WTC11 (cell line): ENCODE measurements at regions not wholly inside any gene's neighbourhood (a gene's known extent, or its start where the extent isn't known, plus 50 kb on each side); places are given as distances from the start of the nearest gene placed in this dataset.
"Not testable (repeated sequence)": the region's sequence is repeated elsewhere in the genome, so short reads cannot be mapped to it uniquely, and the experiment has no call there.

Source experiments
- ATAC-seq: fragments of 200-7000 bp; cut with Tn5 transposase; 2 replicates; pipeline ENCODE4 v1.10.0; 2021; ENCODE audit warnings: mild to moderate bottlenecking, moderate library complexity
- CTCF ChIA-PET: fragments of 300-600 bp; sonication (Branson Sonifier 250); formaldehyde crosslinking; loops from one replicate; lab custom pipeline; 2021; ENCODE audit warnings: antibody characterized with exemption; lab: Charles Lee
- POLR2A ChIA-PET: fragments of 350-600 bp; sonication (Branson Sonifier 250); formaldehyde crosslinking; loops from one replicate; lab custom pipeline; 2021; ENCODE audit warnings: antibody characterized with exemption; lab: Charles Lee
- DNase-seq: peaks from one replicate; pipeline ENCODE4 v3.0.0; 2021; ENCODE audit warnings: low spot score
- H3K27ac Mint-ChIP-seq: 2 replicates; pipeline ENCODE4 v1.8.0; 2021; ENCODE audit warnings: mixed read lengths
- H3K27me3 Mint-ChIP-seq: 2 replicates; pipeline ENCODE4 v1.8.0; 2021; ENCODE audit warnings: low read depth, mild to moderate bottlenecking, moderate library complexity, mixed read lengths
- H3K36me3 Mint-ChIP-seq: 2 replicates; pipeline ENCODE4 v1.8.0; 2021; ENCODE audit warnings: mixed read lengths
- H3K4me1 Mint-ChIP-seq: 2 replicates; pipeline ENCODE4 v1.8.0; 2022; ENCODE audit warnings: mixed read lengths
- H3K4me3 Mint-ChIP-seq: 2 replicates; pipeline ENCODE4 v1.8.0; 2021; ENCODE audit warnings: mild to moderate bottlenecking, moderate library complexity, mixed read lengths
- H3K9me3 Mint-ChIP-seq: 2 replicates; pipeline ENCODE4 v1.8.0; 2021; ENCODE audit warnings: mixed read lengths
- ARID4B ChIP-seq: sonication (generic); formaldehyde crosslinking; IDR thresholded peaks from 2 replicates; pipeline ENCODE4 v1.8.0; 2023; ENCODE audit warnings: missing genetic modification reagents, mild to moderate bottlenecking, borderline replicate concordance
- ATF1 ChIP-seq: sonication (generic); formaldehyde crosslinking; IDR thresholded peaks from 2 replicates; pipeline ENCODE4 v1.8.1; 2023; ENCODE audit warnings: mild to moderate bottlenecking, moderate library complexity, missing genetic modification reagents
- CREM ChIP-seq: sonication (generic); formaldehyde crosslinking; IDR thresholded peaks from 2 replicates; pipeline ENCODE4 v1.8.1; 2022; ENCODE audit warnings: mild to moderate bottlenecking, missing genetic modification reagents, moderate library complexity
- ELF4 ChIP-seq: sonication (generic); formaldehyde crosslinking; IDR thresholded peaks from 2 replicates; pipeline ENCODE4 v1.8.1; 2022; ENCODE audit warnings: low read depth, mild to moderate bottlenecking, moderate library complexity, missing genetic modification reagents
- ESRRA ChIP-seq: sonication (generic); formaldehyde crosslinking; IDR thresholded peaks from 2 replicates; pipeline ENCODE4 v1.8.1; 2022; ENCODE audit warnings: mild to moderate bottlenecking, missing genetic modification reagents, borderline replicate concordance
- FOXK1 ChIP-seq: sonication (generic); formaldehyde crosslinking; IDR thresholded peaks from 2 replicates; pipeline ENCODE4 v1.8.0; 2022; ENCODE audit warnings: mild to moderate bottlenecking, moderate library complexity, missing genetic modification reagents
- IRF1 ChIP-seq: sonication (generic); formaldehyde crosslinking; IDR thresholded peaks from 2 replicates; pipeline ENCODE4 v1.8.0; 2023; ENCODE audit warnings: missing genetic modification reagents
- NFE2L1 ChIP-seq: sonication (generic); formaldehyde crosslinking; IDR thresholded peaks from 2 replicates; pipeline ENCODE4 v1.8.1; 2023; ENCODE audit warnings: missing genetic modification reagents
- NFYB ChIP-seq: sonication (generic); formaldehyde crosslinking; conservative IDR thresholded peaks from 2 replicates; pipeline ENCODE4 v1.8.0; 2022; ENCODE audit warnings: low read depth, missing genetic modification reagents
- NR1H2 ChIP-seq: sonication (generic); formaldehyde crosslinking; IDR thresholded peaks from 2 replicates; pipeline ENCODE4 v1.9.0; 2021; ENCODE audit warnings: mild to moderate bottlenecking, moderate library complexity, missing genetic modification reagents
- NR2C2 ChIP-seq: sonication (generic); formaldehyde crosslinking; IDR thresholded peaks from 2 replicates; pipeline ENCODE4 v1.8.0; 2022; ENCODE audit warnings: mild to moderate bottlenecking, missing genetic modification reagents
- PRDM15 ChIP-seq: sonication (generic); formaldehyde crosslinking; IDR thresholded peaks from 2 replicates; pipeline ENCODE4 v1.8.0; 2022; ENCODE audit warnings: missing genetic modification reagents
- SMAD4 ChIP-seq: sonication (generic); formaldehyde crosslinking; IDR thresholded peaks from 2 replicates; pipeline ENCODE4 v1.8.0; 2022; ENCODE audit warnings: mild to moderate bottlenecking, missing genetic modification reagents
- TEAD1 ChIP-seq: sonication (generic); formaldehyde crosslinking; IDR thresholded peaks from 2 replicates; pipeline ENCODE4 v1.8.0; 2022; ENCODE audit warnings: mild to moderate bottlenecking, missing genetic modification reagents
- TP53 ChIP-seq: sonication (generic); formaldehyde crosslinking; IDR thresholded peaks from 2 replicates; pipeline ENCODE4 v1.8.1; 2023; ENCODE audit warnings: mild to moderate bottlenecking, missing genetic modification reagents
- USF1 ChIP-seq: sonication (generic); formaldehyde crosslinking; IDR thresholded peaks from 2 replicates; pipeline ENCODE4 v1.8.0; 2022; ENCODE audit warnings: mild to moderate bottlenecking, missing genetic modification reagents
- ZNF416 ChIP-seq: fragments of 250-450 bp; sonication (Bioruptor Pico); IDR thresholded peaks from 2 replicates; pipeline ENCODE4 v1.9.0; 2021; ENCODE audit warnings: mild to moderate bottlenecking, inconsistent platforms
- ZNF425 ChIP-seq: fragments of 250-450 bp; sonication (Bioruptor Pico); conservative IDR thresholded peaks from 2 replicates; pipeline ENCODE4 v1.9.0; 2021; ENCODE audit warnings: mild to moderate bottlenecking
- ZSCAN18 ChIP-seq: fragments of 250-450 bp; sonication (Bioruptor Pico); IDR thresholded peaks from 2 replicates; pipeline ENCODE4 v2.1.2; 2022; ENCODE audit warnings: mild to moderate bottlenecking, moderate library complexity

- no peak for TF ChIP-seq ZNF425 (CRISPR knock-in tag)
- TF ChIP-seq NR2C2 (CRISPR knock-in tag): no peak
- no peak for TF ChIP-seq ELF4 (CRISPR knock-in tag)
- TF ChIP-seq ATF1 (CRISPR knock-in tag): no peak
- TF ChIP-seq FOXK1 (CRISPR knock-in tag): no peak
- TF ChIP-seq IRF1: no peak
- TF ChIP-seq NR1H2 (CRISPR knock-in tag): no peak
- no peak for TF ChIP-seq SMAD4 (CRISPR knock-in tag)
- TF ChIP-seq ARID4B (CRISPR knock-in tag): no peak
Observed at GRCh38 chr12:9361879-9362326, 153.7 kb upstream of the PZP start (continued).

- H3K4me1 Mint-ChIP-seq, H3K4me3 Mint-ChIP-seq, H3K27me3 Mint-ChIP-seq, ATAC-seq, H3K27ac Mint-ChIP-seq, DNase-seq: not testable (repeated sequence)
- CTCF ChIA-PET: interaction anchor here (1.4 kb wide), 1 partner anchor 23 kb away, joined by 4 read pairs; no protein-coding TSS in a partner anchor
- Mint-ChIP-seq H3K9me3 (peaks cover 55% of the 10 kb centered on the region), H3K36me3 (peaks cover 37% of the 10 kb centered on the region)
- POLR2A ChIA-PET: interaction anchor here (1.0 kb wide), 1 partner anchor 10 kb away, joined by 5 read pairs; no protein-coding TSS in a partner anchor
Observed at GRCh38 chr12:9354009-9354754, 146.0 kb upstream of the PZP start.

GRCh38 chr12:9351136-9351535 lies 142.9 kb upstream of the PZP start:
- Mint-ChIP-seq H3K4me3 (no peak overlapping the region), H3K36me3 (peaks cover 43% of the 10 kb centered on the region), H3K27ac (no peak overlapping the region), H3K27me3 (no peaks in the 10 kb centered on the region; the same call in 1 of the 2 replicates), H3K4me1 (peaks cover 5% of the 10 kb centered on the region; the same call in 1 of the 2 replicates), H3K9me3 (peaks cover 54% of the 10 kb centered on the region)
- TF ChIP-seq CREM (no peak), TEAD1 (no peak), NFE2L1 (CRISPR knock-in tag) (no peak), ESRRA (CRISPR knock-in tag) (no peak), ZSCAN18 (CRISPR knock-in tag) (no peak), PRDM15 (no peak), ZNF416 (no peak), NFYB (no peak), TP53 (CRISPR knock-in tag) (no peak), USF1 (CRISPR knock-in tag) (no peak)
- no peak for DNase-seq
- CTCF ChIA-PET: interaction anchor here (0.6 to 1.8 kb wide), 3 partner anchors 20 to 343 kb away, joined by 3 to 8 read pairs (median 5); no protein-coding TSS in a partner anchor
- no peak for ATAC-seq
- POLR2A ChIA-PET: no interaction called here
